ENCODE measurements at regions not wholly inside any gene's neighbourhood (a gene's known extent, or its start where the extent isn't known, plus 50 kb on each side); places are given as distances from the start of the nearest gene placed in this dataset.
"Not testable (repeated sequence)": the region's sequence is repeated elsewhere in the genome, so short reads cannot be mapped to it uniquely, and the experiment has no call there.

DNA sequence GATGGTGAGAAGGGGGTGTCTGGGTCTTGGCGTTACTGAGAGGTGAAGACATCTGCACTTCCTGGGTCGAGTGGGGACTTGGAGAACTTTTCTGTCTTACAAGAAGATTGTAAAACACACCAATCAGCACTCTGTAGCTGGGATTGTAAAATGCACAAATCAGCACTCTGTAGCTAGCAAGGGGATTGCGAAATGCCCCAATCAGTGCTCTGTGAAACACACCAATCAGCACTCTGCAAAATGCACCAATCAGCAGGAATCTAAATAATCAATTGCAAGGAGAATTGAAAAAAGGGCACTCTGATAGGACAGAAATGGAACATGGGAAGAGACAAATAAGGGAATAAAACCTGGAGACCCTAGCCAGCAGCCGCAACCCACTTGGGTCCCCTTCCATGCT, 376.1 kb upstream of the SFSWAP start:
- no peak overlapping the region for H3K4me3 ChIP-seq (ENCODE audit: low read depth, low read length)
- H3K36me3 ChIP-seq (ENCODE audit: control insufficient read depth, insufficient read depth, low read length), result no peaks in the 10 kb centered on the region
- POLR2A ChIA-PET, result no interaction called here
- CTCF ChIA-PET, result no interaction called here
- TF ChIP-seq, protein P1, sequence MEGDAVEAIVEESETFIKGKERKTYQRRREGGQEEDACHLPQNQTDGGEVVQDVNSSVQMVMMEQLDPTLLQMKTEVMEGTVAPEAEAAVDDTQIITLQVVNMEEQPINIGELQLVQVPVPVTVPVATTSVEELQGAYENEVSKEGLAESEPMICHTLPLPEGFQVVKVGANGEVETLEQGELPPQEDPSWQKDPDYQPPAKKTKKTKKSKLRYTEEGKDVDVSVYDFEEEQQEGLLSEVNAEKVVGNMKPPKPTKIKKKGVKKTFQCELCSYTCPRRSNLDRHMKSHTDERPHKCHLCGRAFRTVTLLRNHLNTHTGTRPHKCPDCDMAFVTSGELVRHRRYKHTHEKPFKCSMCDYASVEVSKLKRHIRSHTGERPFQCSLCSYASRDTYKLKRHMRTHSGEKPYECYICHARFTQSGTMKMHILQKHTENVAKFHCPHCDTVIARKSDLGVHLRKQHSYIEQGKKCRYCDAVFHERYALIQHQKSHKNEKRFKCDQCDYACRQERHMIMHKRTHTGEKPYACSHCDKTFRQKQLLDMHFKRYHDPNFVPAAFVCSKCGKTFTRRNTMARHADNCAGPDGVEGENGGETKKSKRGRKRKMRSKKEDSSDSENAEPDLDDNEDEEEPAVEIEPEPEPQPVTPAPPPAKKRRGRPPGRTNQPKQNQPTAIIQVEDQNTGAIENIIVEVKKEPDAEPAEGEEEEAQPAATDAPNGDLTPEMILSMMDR (IDR thresholded peaks at IDR 0.05; ENCODE audit: insufficient read depth, low read depth, low read length), result no peak
- DNase-seq (ENCODE audit: low read depth), result no peak
- no peaks in the 10 kb centered on the region for H3K27me3 ChIP-seq (ENCODE audit: control insufficient read depth, insufficient read depth, low read length)

DNA sequence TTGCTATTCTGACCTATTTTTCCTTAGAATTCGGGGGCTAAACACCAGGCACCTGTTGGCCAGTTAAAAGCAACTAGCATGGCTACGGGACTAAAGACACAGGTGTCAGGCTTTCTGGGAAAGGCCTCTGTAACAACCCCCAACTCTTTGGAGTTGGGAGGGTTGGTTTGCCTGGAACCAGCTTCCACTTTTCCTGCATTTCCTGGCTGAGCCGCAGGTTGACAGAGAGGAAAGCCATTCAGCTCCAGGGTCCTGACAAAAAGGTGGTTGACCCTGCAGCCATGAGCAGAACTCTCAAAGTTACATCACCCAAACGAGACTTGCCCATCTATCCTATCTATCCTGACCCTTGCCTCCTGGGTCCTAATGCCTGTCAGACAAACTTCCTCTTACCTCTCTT, 375.4 kb upstream of the SFSWAP start:
- TF ChIP-seq, protein P1 (IDR thresholded peaks at IDR 0.05; ENCODE audit: insufficient read depth, low read depth, low read length), result no peak
- DNase-seq (ENCODE audit: low read depth), result no peak
- ChIA-PET POLR2A (no interaction called here), CTCF (no interaction called here)
- Histone ChIP-seq H3K4me3 (ENCODE audit: low read depth, low read length) (no peak overlapping the region), H3K27me3 (ENCODE audit: control insufficient read depth, insufficient read depth, low read length) (no peaks in the 10 kb centered on the region), H3K36me3 (ENCODE audit: control insufficient read depth, insufficient read depth, low read length) (no peaks in the 10 kb centered on the region)

DNA sequence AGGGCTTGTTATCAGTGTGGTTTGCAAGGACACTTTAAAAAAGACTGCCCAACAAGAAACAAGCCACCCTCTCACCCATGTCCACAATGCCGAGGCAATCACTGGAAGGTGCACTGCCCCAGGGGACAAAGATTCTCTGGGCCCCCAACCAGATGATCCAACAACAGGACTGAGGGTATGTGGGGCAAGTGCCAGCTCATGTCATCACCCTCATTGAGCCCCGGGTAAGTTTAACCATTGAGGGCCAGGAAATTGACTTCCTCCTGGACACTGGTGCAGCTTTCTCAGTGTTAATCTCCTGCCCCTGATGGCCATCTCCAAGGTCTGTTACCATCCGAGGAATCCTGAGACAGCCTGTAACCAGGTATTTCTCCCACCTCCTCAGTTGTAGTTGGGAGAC, 373.0 kb upstream of the SFSWAP start:
- POLR2A ChIA-PET; H3K4me3 ChIP-seq (ENCODE audit: low read depth, low read length); DNase-seq (ENCODE audit: low read depth); H3K36me3 ChIP-seq (ENCODE audit: control insufficient read depth, insufficient read depth, low read length); CTCF ChIA-PET; H3K27me3 ChIP-seq (ENCODE audit: control insufficient read depth, insufficient read depth, low read length): not testable (repeated sequence)

DNA sequence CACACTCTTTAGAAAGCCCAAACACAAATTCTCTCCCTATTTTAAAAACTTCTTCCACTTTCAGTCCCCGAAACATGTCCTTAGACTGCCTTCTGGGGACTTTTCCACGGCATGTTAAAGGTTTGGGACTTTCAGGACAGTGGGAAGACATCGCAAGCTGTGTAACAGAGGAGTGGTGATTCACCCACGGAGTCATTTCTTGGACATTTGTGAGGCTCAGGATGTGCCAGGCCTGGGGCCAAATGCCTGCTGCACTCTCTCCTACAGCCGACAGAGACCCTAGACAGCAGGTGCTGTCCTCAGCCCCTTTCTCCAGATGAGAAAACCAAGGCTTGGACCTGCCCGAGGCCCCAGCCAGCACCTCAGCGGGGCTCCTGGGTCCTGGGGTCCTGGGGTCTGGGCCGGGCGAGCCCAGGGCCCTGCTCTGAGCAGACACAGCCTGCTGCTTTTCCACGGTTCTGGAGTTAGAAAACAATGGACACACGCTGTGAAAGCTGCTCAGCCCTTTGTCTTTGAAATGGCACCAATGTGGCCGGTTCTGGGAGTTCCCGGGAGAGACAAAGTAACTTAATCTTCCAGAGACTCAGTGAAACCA, 370.2 kb upstream of the SFSWAP start:
- H3K36me3 ChIP-seq (ENCODE audit: control insufficient read depth, insufficient read depth, low read length), result no peaks in the 10 kb centered on the region
- DNase-seq (ENCODE audit: low read depth), result no peak
- H3K27me3 ChIP-seq (ENCODE audit: control insufficient read depth, insufficient read depth, low read length), result no peaks in the 10 kb centered on the region
- TF ChIP-seq, protein P1 (IDR thresholded peaks at IDR 0.05; ENCODE audit: insufficient read depth, low read depth, low read length), result no peak
- ChIA-PET POLR2A (no interaction called here), CTCF (no interaction called here)
- H3K4me3 ChIP-seq (ENCODE audit: low read depth, low read length), result no peak overlapping the region

DNA sequence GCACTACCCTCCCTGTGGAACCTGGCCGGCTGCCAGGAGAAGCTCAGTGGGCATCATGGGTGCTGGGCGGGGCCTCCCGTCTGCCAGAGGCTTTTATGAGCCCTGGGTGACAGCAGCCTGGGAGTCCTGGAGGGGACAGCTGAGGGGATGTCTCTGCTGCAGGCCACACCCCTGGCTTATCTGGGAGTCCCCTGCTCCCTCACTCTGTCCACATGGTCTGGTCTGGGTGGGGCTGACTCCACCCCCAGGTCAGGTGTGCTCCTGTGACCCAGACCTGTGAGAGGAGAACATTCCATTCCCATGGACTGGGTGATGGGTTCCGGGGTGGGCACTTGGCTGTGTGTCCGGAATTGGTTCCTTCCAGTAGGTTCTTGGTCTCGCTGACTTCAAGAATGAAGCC, 369.3 kb upstream of the SFSWAP start:
- H3K27me3 ChIP-seq (ENCODE audit: control insufficient read depth, insufficient read depth, low read length); H3K4me3 ChIP-seq (ENCODE audit: low read depth, low read length); DNase-seq (ENCODE audit: low read depth); CTCF ChIA-PET; H3K36me3 ChIP-seq (ENCODE audit: control insufficient read depth, insufficient read depth, low read length); POLR2A ChIA-PET: not testable (repeated sequence)

DNA sequence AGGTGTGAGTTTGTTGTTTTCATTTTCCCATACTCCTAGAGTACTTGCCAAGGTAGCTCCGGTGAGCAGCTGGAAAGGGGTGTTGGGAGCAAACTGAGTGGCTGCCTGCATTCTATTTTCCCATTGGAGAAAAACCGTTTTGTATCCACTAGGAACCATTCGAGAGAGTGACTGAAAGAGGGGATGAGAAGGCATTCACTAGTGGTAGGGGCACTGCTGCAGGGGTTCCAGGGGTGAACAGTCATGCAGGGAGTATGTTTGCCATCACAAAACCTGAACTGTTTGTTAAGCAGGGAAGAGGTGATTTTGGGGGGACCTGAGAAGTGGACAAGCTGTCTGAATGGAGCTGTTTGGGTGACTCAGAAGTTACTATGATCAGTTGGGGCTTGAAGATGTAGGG, 367.5 kb upstream of the SFSWAP start:
- H3K4me3 ChIP-seq (ENCODE audit: low read depth, low read length); DNase-seq (ENCODE audit: low read depth); H3K36me3 ChIP-seq (ENCODE audit: control insufficient read depth, insufficient read depth, low read length); POLR2A ChIA-PET; H3K27me3 ChIP-seq (ENCODE audit: control insufficient read depth, insufficient read depth, low read length): not testable (repeated sequence)
- CTCF ChIA-PET, result interaction anchor here (0.6 kb wide), 1 partner anchor 18 kb away, joined by 3 read pairs; no protein-coding TSS in a partner anchor

DNA sequence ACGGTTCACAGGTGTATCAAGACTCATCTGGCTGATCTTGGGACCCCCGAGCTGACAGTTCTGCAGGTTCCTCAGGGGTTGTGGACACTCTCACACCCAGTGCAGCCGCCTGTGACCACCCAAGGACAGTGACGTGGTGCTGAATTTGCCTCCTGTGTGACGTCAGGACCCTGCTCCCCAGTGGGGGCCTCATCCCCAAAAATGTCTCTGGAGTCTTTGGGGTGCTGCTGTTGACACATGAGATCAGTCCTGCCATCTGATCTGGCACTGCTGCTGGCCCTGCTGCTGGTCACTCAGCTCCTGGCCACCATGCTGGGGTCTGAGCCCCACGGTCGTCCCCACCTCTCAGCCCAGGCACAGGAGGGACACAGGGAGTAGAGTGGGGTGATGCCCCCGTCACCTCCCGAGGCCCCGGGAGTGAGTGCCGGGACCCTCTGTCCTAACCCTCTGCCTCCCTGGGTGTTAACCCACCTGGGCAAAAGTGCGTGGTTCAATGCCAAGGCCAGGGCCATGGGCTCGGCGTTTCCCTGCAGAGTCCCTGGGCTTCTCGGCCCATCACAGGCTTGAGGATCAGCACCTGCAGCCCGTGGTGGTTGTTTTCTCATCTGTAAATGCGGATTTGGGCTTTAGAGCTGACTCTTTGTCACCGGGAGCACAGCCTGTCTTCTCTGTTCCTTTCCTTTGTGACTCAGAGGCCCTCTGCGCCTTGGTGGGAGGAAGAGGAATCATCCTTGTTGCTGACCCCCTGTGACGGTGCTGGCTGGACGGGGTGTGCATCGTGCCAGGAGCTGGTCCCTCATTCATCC, 366.0 kb upstream of the SFSWAP start:
- POLR2A ChIA-PET, result not testable (repeated sequence)

More for the DNA sequence above, 366.0 kb upstream of the SFSWAP start:
- CTCF ChIA-PET; H3K4me3 ChIP-seq (ENCODE audit: low read depth, low read length); H3K27me3 ChIP-seq (ENCODE audit: control insufficient read depth, insufficient read depth, low read length); H3K36me3 ChIP-seq (ENCODE audit: control insufficient read depth, insufficient read depth, low read length); DNase-seq (ENCODE audit: low read depth): not testable (repeated sequence)
